Retinal pigment epithelial cell (primary cell): ENCODE measurements at regions not wholly inside any gene's neighbourhood (a gene's known extent, or its start where the extent isn't known, plus 50 kb on each side); places are given as distances from the start of the nearest gene placed in this dataset.

ENCODE experiments used
- DNase-seq: peaks from one replicate; pipeline ENCODE4 v3.0.0-alpha.2; 2010; ENCODE audit warnings: low read depth
- H3K4me3 ChIP-seq: 2 replicates; pipeline ENCODE4 v1.5.1; 2011; ENCODE audit warnings: mild to moderate bottlenecking, low read length, control low read depth, moderate library complexity
- TF ChIP-seq, protein P1 (sequence below): conservative IDR thresholded peaks from 2 replicates; pipeline ENCODE4 v1.5.1; 2011; ENCODE audit warnings: low read depth, low read length, control low read depth, inconsistent platforms

DNA sequence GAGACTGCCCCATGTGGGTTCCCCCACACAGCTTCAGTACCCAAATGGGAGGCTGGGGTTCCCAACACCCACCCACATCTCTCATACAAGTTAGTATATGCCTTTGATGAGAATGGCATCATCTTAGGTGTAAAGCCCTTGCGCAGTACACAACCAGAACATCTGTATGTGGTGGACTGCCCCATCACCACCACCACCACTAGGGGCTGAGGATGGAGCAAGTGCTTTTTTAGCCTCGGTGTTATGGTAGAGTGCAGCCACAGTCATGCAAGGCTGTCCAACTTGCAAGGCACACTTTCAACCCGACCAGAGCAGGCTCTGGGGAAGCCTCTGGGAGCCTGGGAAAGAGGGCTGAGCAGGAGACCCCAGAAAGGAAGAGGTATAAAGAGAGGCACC, 241.2 kb downstream of the TFCP2L1 start:
- no peak for DNase-seq
- TF ChIP-seq, protein P1, sequence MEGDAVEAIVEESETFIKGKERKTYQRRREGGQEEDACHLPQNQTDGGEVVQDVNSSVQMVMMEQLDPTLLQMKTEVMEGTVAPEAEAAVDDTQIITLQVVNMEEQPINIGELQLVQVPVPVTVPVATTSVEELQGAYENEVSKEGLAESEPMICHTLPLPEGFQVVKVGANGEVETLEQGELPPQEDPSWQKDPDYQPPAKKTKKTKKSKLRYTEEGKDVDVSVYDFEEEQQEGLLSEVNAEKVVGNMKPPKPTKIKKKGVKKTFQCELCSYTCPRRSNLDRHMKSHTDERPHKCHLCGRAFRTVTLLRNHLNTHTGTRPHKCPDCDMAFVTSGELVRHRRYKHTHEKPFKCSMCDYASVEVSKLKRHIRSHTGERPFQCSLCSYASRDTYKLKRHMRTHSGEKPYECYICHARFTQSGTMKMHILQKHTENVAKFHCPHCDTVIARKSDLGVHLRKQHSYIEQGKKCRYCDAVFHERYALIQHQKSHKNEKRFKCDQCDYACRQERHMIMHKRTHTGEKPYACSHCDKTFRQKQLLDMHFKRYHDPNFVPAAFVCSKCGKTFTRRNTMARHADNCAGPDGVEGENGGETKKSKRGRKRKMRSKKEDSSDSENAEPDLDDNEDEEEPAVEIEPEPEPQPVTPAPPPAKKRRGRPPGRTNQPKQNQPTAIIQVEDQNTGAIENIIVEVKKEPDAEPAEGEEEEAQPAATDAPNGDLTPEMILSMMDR: no peak

DNA sequence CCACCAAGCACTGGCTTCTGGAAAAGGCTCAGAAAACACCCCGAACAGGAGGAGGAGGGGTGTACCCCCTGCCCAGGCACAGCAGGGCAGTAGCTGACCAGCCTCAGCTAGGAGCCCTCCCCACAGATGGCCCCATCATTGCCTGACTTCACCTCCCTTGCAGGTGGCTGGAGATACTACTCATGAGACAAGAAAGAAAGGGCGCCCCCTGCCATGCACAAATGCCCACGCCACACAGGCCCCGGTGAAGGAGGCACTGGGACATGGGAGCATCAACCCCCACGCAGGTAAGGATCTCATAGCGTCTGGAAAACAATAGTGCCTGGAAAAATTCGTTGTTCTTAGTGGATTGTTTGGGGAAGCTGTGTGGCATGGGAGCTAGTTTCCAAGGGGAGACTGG, 240.6 kb downstream of the TFCP2L1 start:
- TF ChIP-seq, protein P1: peak; percentile 31
- DNase-seq: no peak
- no peak overlapping the region for H3K4me3 ChIP-seq

More for the DNA sequence above, 241.2 kb downstream of the TFCP2L1 start:
- H3K4me3 ChIP-seq: no peak overlapping the region

DNA sequence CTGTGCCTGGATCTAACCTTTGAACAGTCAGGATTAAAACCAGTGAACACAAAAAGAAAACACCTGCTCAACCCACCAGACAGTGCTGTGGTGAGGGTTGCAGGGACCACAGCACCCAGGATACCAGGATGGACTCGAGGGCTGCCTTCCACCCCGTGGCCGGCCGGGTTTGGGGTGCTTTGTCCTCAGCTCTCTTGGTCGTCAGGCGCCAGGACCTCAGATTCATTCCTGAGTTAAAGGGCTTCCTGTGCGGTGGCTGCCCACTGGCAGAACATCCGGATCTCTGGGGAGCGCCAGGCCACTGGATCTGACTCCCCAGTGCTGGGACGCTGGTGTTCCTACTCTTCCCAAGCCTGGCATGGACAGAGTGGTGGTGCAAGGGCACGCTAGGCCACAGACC, 239.8 kb downstream of the TFCP2L1 start:
- no peak for DNase-seq
- TF ChIP-seq, protein P1: no peak
- H3K4me3 ChIP-seq: no peak overlapping the region

DNA sequence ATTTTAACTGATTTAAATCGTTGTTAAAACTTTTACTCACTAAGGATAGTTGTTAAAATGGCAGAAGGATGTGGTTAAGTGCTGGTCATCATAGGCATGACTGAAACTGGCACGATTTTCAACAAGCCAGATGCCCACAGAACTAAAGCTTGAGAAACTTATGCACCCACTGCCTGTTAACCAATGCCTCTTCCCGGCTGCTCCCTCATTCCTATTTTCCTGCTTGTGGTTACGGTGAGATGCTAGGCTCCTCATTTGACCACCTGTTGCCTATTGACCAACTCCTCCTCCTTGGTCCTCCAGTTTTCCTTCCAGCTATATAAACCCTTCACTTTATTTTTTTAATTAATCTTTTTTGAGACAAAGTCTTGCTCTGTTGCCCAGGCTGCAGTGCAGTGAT, 238.7 kb downstream of the TFCP2L1 start:
- DNase-seq: no peak
- TF ChIP-seq, protein P1: no peak
- H3K4me3 ChIP-seq: no peak overlapping the region

DNA sequence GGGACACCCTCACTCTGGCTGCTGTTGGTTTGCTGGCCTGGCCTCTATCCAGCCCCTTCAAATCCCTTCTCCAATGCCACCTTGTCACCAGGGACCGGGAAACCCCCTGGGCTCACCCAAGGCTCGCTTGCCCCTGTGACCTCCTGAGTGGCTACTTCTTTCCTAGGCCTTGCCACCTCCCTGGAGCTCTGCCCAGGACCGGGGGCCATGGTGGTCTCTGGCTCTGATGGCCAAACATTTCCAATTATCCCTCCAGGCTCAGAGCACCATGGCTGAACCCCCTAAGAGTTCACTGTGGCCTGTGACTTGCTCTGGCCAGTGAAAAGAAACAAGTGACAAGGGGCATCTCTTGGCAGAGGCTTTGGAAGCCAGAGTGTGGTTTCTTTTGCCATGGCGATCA, 237.6 kb downstream of the TFCP2L1 start:
- H3K4me3 ChIP-seq: no peak overlapping the region
- DNase-seq: no peak
- TF ChIP-seq, protein P1: no peak

DNA sequence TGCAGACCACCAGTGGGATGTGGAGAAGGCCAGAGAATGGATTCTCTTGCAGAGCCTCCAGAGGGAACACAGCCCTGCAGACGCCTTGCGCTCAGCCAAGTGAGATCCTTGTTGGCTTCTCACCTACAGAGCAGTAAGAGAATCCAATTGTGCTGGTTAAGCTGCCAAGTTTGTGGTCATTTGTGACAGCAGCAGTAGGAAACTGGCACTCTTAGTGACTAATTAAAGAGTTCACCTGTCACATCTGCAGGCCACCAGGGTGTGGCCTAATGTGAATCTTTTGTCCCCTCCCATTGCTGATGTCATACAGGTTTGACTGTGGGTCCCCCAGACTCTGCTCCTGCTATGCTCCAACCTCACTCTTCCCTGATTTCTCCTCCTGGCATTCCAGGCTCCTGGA, 235.9 kb downstream of the TFCP2L1 start:
- DNase-seq: no peak
- TF ChIP-seq, protein P1: no peak
- no peak overlapping the region for H3K4me3 ChIP-seq

DNA sequence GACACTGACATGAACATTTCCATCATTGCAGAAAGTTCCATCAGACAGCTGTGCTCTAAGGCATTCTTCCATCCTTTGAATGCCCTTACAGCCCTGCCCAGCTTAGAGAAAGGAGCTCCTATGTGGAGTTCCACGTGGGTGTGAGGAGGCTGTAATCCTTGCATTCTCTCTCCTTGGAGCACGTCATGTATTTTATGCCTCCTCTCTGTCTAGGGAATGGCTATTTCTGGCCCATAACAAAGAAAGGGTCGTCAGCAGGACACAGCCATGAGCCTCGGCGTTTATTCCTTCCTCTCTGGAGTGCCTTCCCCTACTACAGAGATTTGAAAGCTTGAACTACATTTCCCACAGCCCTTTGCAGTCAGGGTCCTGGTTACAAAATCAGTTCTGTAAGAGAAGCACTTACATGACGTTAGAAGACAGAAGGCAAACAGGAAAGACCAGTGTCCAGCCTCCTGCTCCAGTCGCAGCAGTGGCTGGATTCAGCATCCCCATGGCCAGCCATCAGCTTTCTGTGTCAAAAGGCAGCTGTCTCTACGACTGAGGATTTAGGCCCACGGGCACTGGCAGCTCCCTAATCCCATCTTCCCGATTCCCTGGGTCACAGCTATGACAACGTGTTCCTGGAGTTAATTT, 234.9 kb downstream of the TFCP2L1 start:
- TF ChIP-seq, protein P1: no peak
- DNase-seq: no peak
- H3K4me3 ChIP-seq: no peak overlapping the region
